Glutamatergic neuron (in vitro differentiated cells): ENCODE measurements at regions not wholly inside any gene's neighbourhood (a gene's known extent, or its start where the extent isn't known, plus 50 kb on each side); places are given as distances from the start of the nearest gene placed in this dataset.

Source experiments
- DNase-seq: peaks from one replicate; pipeline ENCODE4 v3.0.0; 2022
- H3K27ac Mint-ChIP-seq: one replicate; pipeline ENCODE4 v1.8.0; 2020; ENCODE audit warnings: mild to moderate bottlenecking, mixed read lengths, inconsistent platforms; ENCODE audit not compliant: unreplicated experiment
- H3K27me3 Mint-ChIP-seq: one replicate; pipeline ENCODE4 v1.8.0; 2020; ENCODE audit warnings: mild to moderate bottlenecking, moderate library complexity, mixed read lengths, inconsistent platforms; ENCODE audit not compliant: unreplicated experiment
- H3K36me3 Mint-ChIP-seq: one replicate; pipeline ENCODE4 v1.8.0; 2020; ENCODE audit warnings: mild to moderate bottlenecking, mixed read lengths, inconsistent platforms; ENCODE audit not compliant: unreplicated experiment
- H3K4me1 Mint-ChIP-seq: one replicate; pipeline ENCODE4 v1.8.0; 2020; ENCODE audit warnings: mild to moderate bottlenecking, low read depth, mixed read lengths, inconsistent platforms; ENCODE audit not compliant: unreplicated experiment
- H3K4me3 Mint-ChIP-seq: one replicate; pipeline ENCODE4 v1.8.0; 2020; ENCODE audit warnings: mild to moderate bottlenecking, mixed read lengths, inconsistent platforms; ENCODE audit not compliant: unreplicated experiment
- H3K9me3 Mint-ChIP-seq: one replicate; pipeline ENCODE4 v1.8.0; 2020; ENCODE audit warnings: mild to moderate bottlenecking, moderate library complexity, mixed read lengths, inconsistent platforms; ENCODE audit not compliant: unreplicated experiment
- CTCF ChIP-seq: fragments of 200-600 bp; sonication (generic); IDR thresholded peaks from one replicate; pipeline ENCODE4 v1.5.0; 2021; ENCODE audit not compliant: partially characterized antibody, unreplicated experiment

- H3K36me3 Mint-ChIP-seq: no peaks in the 10 kb centered on the region
- H3K4me3 Mint-ChIP-seq: no peak overlapping the region
These were observed 1569.0 kb downstream of the OLFM4 start for GRCh38 chr13:54597540-54598088.

GRCh38 chr13:54599413-54599812 lies 1570.8 kb downstream of the OLFM4 start:
- no peaks in the 10 kb centered on the region for H3K36me3 Mint-ChIP-seq
- no peak for TF ChIP-seq CTCF
- H3K4me1 Mint-ChIP-seq: no peaks in the 10 kb centered on the region
- no peak overlapping the region for H3K27ac Mint-ChIP-seq
- no peaks in the 10 kb centered on the region for H3K9me3 Mint-ChIP-seq
- H3K27me3 Mint-ChIP-seq: no peaks in the 10 kb centered on the region
- no peak for DNase-seq
- no peak overlapping the region for H3K4me3 Mint-ChIP-seq

More at GRCh38 chr13:54597540-54598088, 1569.0 kb downstream of the OLFM4 start:
- Mint-ChIP-seq H3K27me3 (no peaks in the 10 kb centered on the region), H3K9me3 (peaks cover 6% of the 10 kb centered on the region), H3K27ac (no peak overlapping the region), H3K4me1 (peaks cover 4% of the 10 kb centered on the region)
- TF ChIP-seq CTCF: no peak
- no peak for DNase-seq

- Mint-ChIP-seq H3K36me3 (no peaks in the 10 kb centered on the region), H3K9me3 (no peaks in the 10 kb centered on the region), H3K27me3 (peaks cover 2% of the 10 kb centered on the region), H3K4me1 (no peaks in the 10 kb centered on the region), H3K27ac (no peak overlapping the region), H3K4me3 (no peak overlapping the region)
- TF ChIP-seq CTCF: no peak
- DNase-seq: no peak
These were observed 1578.3 kb downstream of the OLFM4 start for GRCh38 chr13:54606944-54607343.

GRCh38 chr13:54607421-54607820 lies 1578.8 kb downstream of the OLFM4 start:
- H3K27me3 Mint-ChIP-seq: peaks cover 2% of the 10 kb centered on the region
- H3K4me3 Mint-ChIP-seq: no peak overlapping the region
- no peak for TF ChIP-seq CTCF
- no peaks in the 10 kb centered on the region for H3K4me1 Mint-ChIP-seq
- H3K27ac Mint-ChIP-seq: no peak overlapping the region
- no peaks in the 10 kb centered on the region for H3K9me3 Mint-ChIP-seq
- H3K36me3 Mint-ChIP-seq: no peaks in the 10 kb centered on the region
- DNase-seq: no peak

GRCh38 chr13:54611390-54611789 lies 1582.8 kb downstream of the OLFM4 start:
- no peaks in the 10 kb centered on the region for H3K36me3 Mint-ChIP-seq
- TF ChIP-seq CTCF: no peak
- H3K27me3 Mint-ChIP-seq: peaks cover 5% of the 10 kb centered on the region
- no peak overlapping the region for H3K4me3 Mint-ChIP-seq
- peaks cover 1% of the 10 kb centered on the region for H3K9me3 Mint-ChIP-seq
- no peak for DNase-seq
- H3K27ac Mint-ChIP-seq: no peak overlapping the region
- H3K4me1 Mint-ChIP-seq: peaks cover 15% of the 10 kb centered on the region
